ACHN (cell line): ENCODE measurements at regions not wholly inside any gene's neighbourhood (a gene's known extent, or its start where the extent isn't known, plus 50 kb on each side); places are given as distances from the start of the nearest gene placed in this dataset.
"Not testable (repeated sequence)": the region's sequence is repeated elsewhere in the genome, so short reads cannot be mapped to it uniquely, and the experiment has no call there.

Source experiments
- DNase-seq: peaks from one replicate; pipeline ENCODE4 v3.0.0-alpha.2; 2015
- in situ Hi-C: cut with HindIII; loops from 2 replicates; pipeline ENCODE4 v1.10.0; 2017; ENCODE audit warnings: low sequenced_read_pairs, low pct_ligation_motif_present, low pct_unique_long_range_greater_than_20kb

DNA sequence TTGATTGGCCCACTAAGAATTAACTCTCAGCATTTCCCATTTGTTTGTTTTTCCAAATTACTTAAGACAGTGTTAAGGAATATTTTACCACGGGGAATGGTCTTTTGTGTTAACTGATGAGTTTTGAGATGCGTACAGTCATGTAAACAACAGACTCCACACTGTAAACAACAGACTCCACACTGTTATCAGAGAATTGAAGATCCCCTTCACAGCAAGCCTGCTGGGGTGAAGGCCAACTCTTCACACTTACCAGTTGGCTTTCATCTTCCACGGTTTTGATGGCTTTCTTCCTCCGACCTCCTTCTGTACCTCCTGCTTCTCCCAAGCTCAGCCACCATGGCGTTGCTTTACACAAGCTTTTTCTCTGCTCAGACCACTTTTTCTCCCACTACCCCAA, 166.8 kb downstream of the TMEM200C start:
- in situ Hi-C loops: no loop called here
- DNase-seq: no peak

- in situ Hi-C loops: no loop called here
- DNase-seq: no peak
Observed at GRCh38 chr18:5726011-5726410, 169.3 kb downstream of the TMEM200C start.

- DNase-seq: no peak
- in situ Hi-C loops: no loop called here
Observed at GRCh38 chr18:5721924-5722323, 173.4 kb downstream of the TMEM200C start.

DNA sequence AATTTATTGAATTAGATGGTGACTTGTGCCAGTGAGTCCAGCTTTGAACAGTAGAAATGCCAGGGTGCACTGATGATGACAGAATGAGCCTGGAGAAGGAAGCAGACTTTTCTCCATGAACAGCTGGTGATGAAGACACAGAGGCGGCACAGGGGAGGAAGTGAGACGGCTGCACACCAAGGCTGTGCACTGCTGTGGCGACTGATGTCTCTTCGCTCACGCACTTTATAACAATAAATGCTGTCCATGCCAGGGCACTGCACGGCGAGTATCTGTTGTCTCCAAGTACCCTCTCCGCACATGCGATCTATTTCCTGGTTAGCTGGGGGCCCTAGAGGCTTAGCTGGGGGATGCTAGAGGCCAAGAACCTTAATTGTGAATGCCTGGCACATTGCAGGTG, 175.2 kb downstream of the TMEM200C start:
- in situ Hi-C loops: no loop called here
- no peak for DNase-seq

DNA sequence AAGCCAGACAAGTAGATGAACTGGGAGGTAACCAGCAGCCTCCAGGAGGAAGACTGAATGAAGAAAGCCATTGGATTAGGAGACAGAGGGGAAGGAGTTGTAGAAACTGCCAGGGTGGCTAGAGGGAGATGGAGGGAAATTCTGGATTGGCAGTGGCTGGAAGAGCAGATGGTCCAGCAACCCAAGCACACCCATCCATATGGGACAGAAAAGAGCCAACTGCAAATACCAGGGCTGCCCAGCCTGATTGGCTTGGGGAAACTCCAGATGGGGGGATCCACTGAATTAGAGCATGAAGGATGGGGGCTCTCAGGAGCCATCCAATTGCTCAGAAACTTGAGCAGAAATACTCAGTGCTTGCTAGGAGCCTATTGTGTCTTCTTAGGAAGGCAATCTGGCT, 173.5 kb upstream of the EPB41L3 start:
- DNase-seq: no peak
- in situ Hi-C loops: no loop called here

- DNase-seq: no peak
- in situ Hi-C loops: no loop called here
Observed at GRCh38 chr18:5710676-5711075, 166.9 kb upstream of the EPB41L3 start.

DNA sequence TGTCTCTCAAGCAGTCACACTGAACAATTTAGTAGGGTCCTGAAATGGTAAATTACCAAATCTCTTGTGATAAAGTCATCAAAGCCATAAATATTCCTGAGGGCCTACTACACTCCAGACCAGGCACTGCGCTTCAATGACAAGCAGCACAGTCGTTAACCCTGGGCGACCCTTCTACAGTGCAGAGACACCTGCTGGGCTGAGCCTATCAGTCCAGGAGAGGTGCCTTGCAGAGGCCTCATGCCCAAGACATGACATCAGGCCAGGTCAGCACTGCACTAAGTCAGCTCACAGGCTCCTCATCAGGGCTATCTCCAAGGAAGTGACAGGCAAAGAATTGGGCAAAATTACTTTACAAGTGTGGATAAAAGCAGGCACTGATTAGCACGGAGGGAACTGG, 166.4 kb upstream of the EPB41L3 start:
- in situ Hi-C loops: no loop called here
- DNase-seq: no peak

GRCh38 chr18:5709476-5710095, 165.8 kb upstream of the EPB41L3 start:
- DNase-seq: no peak
- in situ Hi-C loops: no loop called here

GRCh38 chr18:5707586-5707985, 163.8 kb upstream of the EPB41L3 start:
- no peak for DNase-seq
- in situ Hi-C loops: no loop called here

DNA sequence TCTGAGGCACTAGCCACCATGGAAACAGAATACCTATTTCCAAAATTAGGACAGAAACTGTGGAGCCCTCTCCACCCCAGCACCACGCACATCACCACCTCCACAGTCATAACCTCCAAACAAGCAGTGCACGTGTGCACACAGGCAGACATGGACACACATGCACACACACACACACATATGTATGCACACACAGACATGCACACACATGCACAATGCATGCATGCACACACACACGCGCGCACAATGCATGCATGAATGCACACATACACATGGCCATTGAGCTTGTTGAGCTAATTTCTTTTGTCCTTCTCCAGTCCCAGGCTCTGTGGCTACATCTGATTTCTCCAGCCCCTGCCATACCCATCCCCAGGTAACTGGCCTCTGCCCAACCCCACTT, 161.6 kb upstream of the EPB41L3 start:
- in situ Hi-C loops: no loop called here
- no peak for DNase-seq

GRCh38 chr18:5704847-5705246, 161.1 kb upstream of the EPB41L3 start:
- no peak for DNase-seq
- in situ Hi-C loops: no loop called here

GRCh38 chr18:5702016-5702415, 158.2 kb upstream of the EPB41L3 start:
- DNase-seq, in situ Hi-C loops: not testable (repeated sequence)

GRCh38 chr18:5693699-5694294, 150.0 kb upstream of the EPB41L3 start:
- no peak for DNase-seq

DNA sequence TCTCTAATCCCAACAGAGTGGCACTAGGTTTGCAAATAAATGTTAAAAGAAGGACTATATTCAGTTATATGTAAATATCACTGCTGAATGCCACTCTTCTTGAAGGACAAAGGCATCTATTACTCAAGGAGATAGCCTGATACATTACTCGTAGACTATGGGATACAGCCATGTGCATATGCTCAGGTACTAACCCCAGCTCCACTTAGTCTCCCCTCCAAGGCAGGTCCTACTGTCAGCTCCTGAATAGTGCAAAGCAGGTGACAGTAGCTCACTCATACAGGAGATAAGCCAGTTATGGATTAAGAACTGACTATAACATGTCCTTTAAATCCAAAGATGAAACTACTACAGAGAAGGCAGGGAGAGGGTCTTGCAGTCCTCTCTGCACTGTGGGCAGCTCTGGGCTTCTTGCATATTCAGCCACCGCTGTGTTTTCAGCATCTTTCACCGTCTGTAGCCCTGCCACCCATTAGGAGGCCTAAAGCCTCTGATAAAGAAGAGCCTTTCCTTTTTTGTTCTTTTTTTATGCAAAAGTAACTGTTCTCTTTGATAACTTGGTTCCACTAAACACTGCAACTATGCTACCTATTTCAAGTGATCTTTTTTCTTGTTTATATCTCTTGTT, 135.1 kb upstream of the EPB41L3 start:
- in situ Hi-C loops: no loop called here
- DNase-seq: no peak

More at GRCh38 chr18:5693699-5694294, 150.0 kb upstream of the EPB41L3 start:
- in situ Hi-C loops: no loop called here

DNA sequence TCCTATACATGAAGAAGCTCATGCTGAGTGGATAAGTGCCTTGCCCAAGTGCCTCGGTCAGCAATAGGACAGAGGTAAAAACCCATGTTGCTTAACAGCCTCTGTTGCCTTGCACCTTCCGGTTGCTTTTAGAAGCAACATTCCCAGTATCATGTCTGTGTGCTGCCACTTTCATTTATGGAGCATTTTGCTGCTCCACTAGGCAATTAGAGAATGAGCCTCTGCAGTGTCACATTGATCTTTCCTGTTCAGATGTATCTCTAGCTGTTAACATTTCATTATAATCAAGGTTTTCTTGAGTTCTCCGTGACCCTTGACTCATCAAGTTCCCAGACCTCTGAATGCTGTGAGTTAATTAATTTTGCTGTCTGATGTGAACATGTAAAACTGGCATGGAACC, 134.5 kb upstream of the EPB41L3 start:
- in situ Hi-C loops: no loop called here
- DNase-seq: no peak

DNA sequence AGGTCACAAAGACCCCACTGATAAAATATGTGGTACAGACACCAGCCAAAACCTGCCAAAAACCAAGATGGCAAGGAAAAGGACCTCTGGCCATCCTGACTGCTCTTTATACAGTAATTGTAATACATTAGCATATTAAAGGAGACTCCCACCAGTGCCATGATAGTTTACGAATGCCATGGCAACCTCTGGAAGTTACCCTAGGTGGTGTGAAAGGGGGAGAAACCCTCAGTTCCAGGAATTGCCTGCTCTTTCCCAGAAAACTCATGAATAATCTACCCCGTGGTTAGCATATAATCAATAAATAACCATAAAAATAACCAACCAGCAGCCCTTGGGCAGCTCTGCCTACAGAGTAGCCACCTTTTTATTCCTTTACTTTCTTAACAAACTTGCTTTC, 129.8 kb upstream of the EPB41L3 start:
- DNase-seq: no peak
- in situ Hi-C loops: no loop called here

DNA sequence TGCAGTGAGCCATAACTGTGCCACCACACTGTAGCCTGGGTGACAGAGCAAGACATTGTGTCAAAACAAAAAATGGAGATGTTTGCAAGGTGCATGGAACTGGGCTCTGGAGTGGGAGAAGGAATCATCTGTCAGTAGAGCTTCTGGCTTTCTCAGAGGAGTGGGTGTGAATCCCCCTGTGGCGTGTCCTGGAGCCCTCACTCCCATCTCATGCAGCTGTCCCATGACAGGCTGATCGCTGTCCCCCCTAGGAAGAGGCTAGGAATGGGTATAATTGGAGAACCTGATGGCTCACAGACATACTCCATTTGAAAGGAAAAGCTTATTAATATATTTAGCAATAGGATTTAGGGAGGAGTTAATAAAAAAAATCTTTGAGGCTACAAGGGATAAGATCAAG, 125.8 kb upstream of the EPB41L3 start:
- in situ Hi-C loops: no loop called here
- DNase-seq: no peak

GRCh38 chr18:5668087-5668715, 124.4 kb upstream of the EPB41L3 start:
- DNase-seq: no peak
- in situ Hi-C loops: no loop called here

DNA sequence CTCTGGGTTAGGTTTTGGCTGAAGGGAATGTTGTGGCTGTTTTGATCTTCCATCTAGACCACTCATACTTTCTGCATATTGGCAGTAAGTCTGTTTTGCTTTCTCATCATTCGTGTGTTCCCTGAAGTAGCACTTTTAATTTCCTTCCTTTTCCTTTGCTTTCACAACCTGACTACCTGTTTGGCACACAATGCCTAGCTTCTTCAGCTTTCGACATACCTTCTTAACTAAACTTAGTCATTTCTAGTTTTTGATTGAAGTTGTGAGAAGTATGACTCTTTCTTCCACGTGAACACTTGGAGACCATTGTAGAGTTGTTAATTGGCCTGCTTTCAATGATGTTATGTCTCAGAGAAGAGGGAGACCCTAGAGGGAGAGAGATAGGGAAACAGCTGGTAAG, 123.6 kb upstream of the EPB41L3 start:
- in situ Hi-C loops: no loop called here
- DNase-seq: no peak

DNA sequence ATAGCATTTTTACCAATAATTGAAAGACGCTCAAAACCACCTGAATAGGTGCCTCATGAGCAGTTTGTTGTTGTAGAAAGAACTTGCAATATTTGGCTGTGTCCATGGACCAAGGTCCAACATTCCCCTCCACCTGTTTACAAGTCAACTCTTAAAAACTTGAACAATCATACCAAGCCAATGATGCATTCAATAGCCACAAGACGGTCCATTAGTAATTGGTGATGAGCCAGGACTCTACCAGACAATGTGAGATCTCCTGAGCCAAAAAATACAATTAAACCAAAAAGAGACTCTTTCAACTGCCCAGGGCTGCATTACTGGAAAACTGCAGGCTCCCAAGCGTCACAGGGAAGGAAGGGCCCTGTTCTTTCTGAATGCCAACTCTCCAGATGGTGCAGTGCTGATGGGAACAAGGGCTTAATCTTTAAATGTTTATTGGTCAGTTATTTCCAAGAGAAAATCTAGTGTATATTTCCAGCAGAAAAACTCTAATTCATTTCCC, 118.8 kb upstream of the EPB41L3 start:
- in situ Hi-C loops: no loop called here
- no peak for DNase-seq
